K562 (cell line): ENCODE measurements at regions not wholly inside any gene's neighbourhood (a gene's known extent, or its start where the extent isn't known, plus 50 kb on each side); places are given as distances from the start of the nearest gene placed in this dataset.
A peak's percentile ranks its signal among the peaks of the same experiment; 100 is the strongest.

Experiments
- ATAC-seq: fragments of 200-7000 bp; cut with Tn5 transposase; 3 replicates; pipeline ENCODE4 v1.9.1; 2020; ENCODE audit warnings: moderate library complexity
- BruUV-seq: library from RNA; stranded (reverse); fragments of 400-500 nt; replicated peaks from 2 replicates; lab custom pipeline; 2021; lab: Mats Ljungman, UMichigan
- CTCF ChIA-PET: fragments of 300-600 bp; formaldehyde crosslinking; extraction: SDS; loops from one replicate; lab custom pipeline; 2021; ENCODE audit warnings: low intra/inter-chr PET ratio; lab: Yijun Ruan, JAX
- POLR2A ChIA-PET: fragments of 300-600, 350-650 bp; sonication (Branson Sonifier 250); formaldehyde crosslinking; extraction: SDS; loops from one replicate; lab custom pipeline; 2021; ENCODE audit warnings: antibody characterized with exemption, inconsistent platforms; lab: Yijun Ruan, JAX
- DNase-seq, 4 experiments: peaks; one replicate each; pipeline versions ENCODE4 v3.0.0 to v3.0.0-alpha.2; 2011 to 2018; ENCODE audit warnings: low spot score in 3 of 4, mixed read lengths in 3 of 4; ENCODE audit errors: extremely low read depth in 1 of 4
- FAIRE-seq: peaks from 2 replicates; lab custom pipeline; 2011; peaks lifted over from hg19 to GRCh38; lab: Jason Lieb, UNC
- H2AFZ ChIP-seq: 2 replicates; pipeline ENCODE4 v1.6.0; 2011; ENCODE audit warnings: low read depth, low read length, control low read depth, inconsistent platforms
- H3K27ac ChIP-seq: fragments of 200-600 bp; 3 replicates; pipeline ENCODE4 v1.8.0; 2011; ENCODE audit warnings: low read depth, mild to moderate bottlenecking, control low read depth, inconsistent platforms, low read length, moderate library complexity, mixed read lengths; ENCODE audit errors: extremely low read depth
- H3K27me3 ChIP-seq, 2 experiments: fragments of 300-600 bp in 1 of 2; 2 replicates in 1 of 2; 3 replicates in 1 of 2; pipeline versions ENCODE4 v1.6.0 to v1.8.0; 2011; ENCODE audit warnings: inconsistent platforms in 2 of 2, low read length in 2 of 2, mild to moderate bottlenecking in 1 of 2, mixed read lengths in 1 of 2, moderate library complexity in 1 of 2; ENCODE audit not compliant: control insufficient read depth in 2 of 2, insufficient read depth in 2 of 2
- H3K36me3 ChIP-seq: fragments of 300-600 bp; 3 replicates; pipeline ENCODE4 v1.8.0; 2011; ENCODE audit warnings: mild to moderate bottlenecking, low read length, inconsistent platforms; ENCODE audit not compliant: control insufficient read depth, insufficient read depth
- H3K4me1 ChIP-seq, 2 experiments: fragments of 200-600 bp in 1 of 2; replicated peaks in 1 of 2; 2 replicates in 1 of 2; 3 replicates in 1 of 2; pipeline versions ENCODE4 v1.5.1 to v1.8.0; 2011; ENCODE audit warnings: inconsistent platforms in 2 of 2, low read length in 2 of 2, mild to moderate bottlenecking in 1 of 2, mixed read lengths in 1 of 2, moderate library complexity in 1 of 2; ENCODE audit not compliant: control insufficient read depth in 2 of 2, insufficient read depth in 2 of 2
- H3K4me2 ChIP-seq: 2 replicates; pipeline ENCODE4 v1.6.1; 2011; ENCODE audit warnings: low read length, control low read depth, inconsistent platforms, mixed read lengths; ENCODE audit not compliant: insufficient read depth
- H3K4me3 ChIP-seq: fragments of 200-600 bp; sonication (generic), shearing (Covaris generic); 2 replicates; pipeline ENCODE4 v1.5.1; 2016; ENCODE audit warnings: control low read depth, inconsistent platforms
- H3K79me2 ChIP-seq: fragments of 200-600 bp; 3 replicates; pipeline ENCODE4 v1.8.0; 2011; ENCODE audit warnings: low read length, inconsistent platforms; ENCODE audit not compliant: control insufficient read depth, insufficient read depth
- H3K9ac ChIP-seq, 2 experiments: 2 replicates each; pipeline versions ENCODE4 v1.6.0 to v1.6.1; 2011; ENCODE audit warnings: low read depth in 2 of 2, low read length in 2 of 2, control low read depth in 1 of 2, inconsistent platforms in 1 of 2, mild to moderate bottlenecking in 1 of 2, mixed read lengths in 1 of 2; ENCODE audit not compliant: insufficient read depth in 1 of 2
- H3K9me1 ChIP-seq: one replicate; pipeline ENCODE4 v1.6.0; 2011; ENCODE audit warnings: inconsistent platforms, mild to moderate bottlenecking, low read length, moderate library complexity; ENCODE audit not compliant: control insufficient read depth, insufficient read depth
- H3K9me3 ChIP-seq: replicated peaks from 2 replicates; pipeline ENCODE4 v1.5.1; 2011; ENCODE audit warnings: low read depth, low read length, inconsistent platforms; ENCODE audit not compliant: control insufficient read depth, insufficient read depth
- H4K20me1 ChIP-seq: replicated peaks from 2 replicates; pipeline ENCODE4 v1.6.1; 2011; ENCODE audit warnings: low read length, inconsistent platforms, mixed read lengths; ENCODE audit not compliant: control insufficient read depth, insufficient read depth
- C11orf30 ChIP-seq: fragments of 450-650 bp; IDR thresholded peaks from 2 replicates; pipeline ENCODE4 v1.6.1; 2016; ENCODE audit warnings: low read depth, mild to moderate bottlenecking
- CEBPB ChIP-seq: fragments of 450-650 bp; IDR thresholded peaks from 2 replicates; pipeline ENCODE4 v1.6.1; 2016; ENCODE audit warnings: missing genetic modification characterization, missing compliant biosample characterization
- FOXK2 ChIP-seq, 2 experiments: fragments of 450-650 bp; IDR thresholded peaks in 1 of 2; conservative IDR thresholded peaks in 1 of 2; 2 replicates each; pipeline ENCODE4 v1.6.1; 2016; ENCODE audit warnings: low read depth in 2 of 2, mild to moderate bottlenecking in 1 of 2
- JUND ChIP-seq, 2 experiments: IDR thresholded peaks; 2 replicates in 1 of 2; 3 replicates in 1 of 2; pipeline ENCODE4 v1.6.1; 2011; ENCODE audit warnings: borderline replicate concordance in 2 of 2, low read depth in 2 of 2, low read length in 2 of 2, improper control_type of control experiment in 1 of 2, missing biosample characterization in 1 of 2, missing genetic modification characterization in 1 of 2, missing genetic modification reagents in 1 of 2
- SP1 ChIP-seq: sonication (generic); formaldehyde crosslinking; IDR thresholded peaks from 2 replicates; pipeline ENCODE4 v1.8.1; 2022; ENCODE audit warnings: mild to moderate bottlenecking, missing genetic modification reagents
- TBP ChIP-seq: optimal IDR thresholded peaks from 2 replicates; pipeline ENCODE3; 2011; ENCODE audit warnings: low read depth, low read length, improper control_type of control experiment
- TCF15 ChIP-seq: fragments of 250-450 bp; sonication (Bioruptor Pico); IDR thresholded peaks from 2 replicates; pipeline ENCODE4 v1.8.0; 2022; ENCODE audit warnings: moderate library complexity, mild to moderate bottlenecking, inconsistent platforms
- TCF3 ChIP-seq: sonication (generic); formaldehyde crosslinking; IDR thresholded peaks from 2 replicates; pipeline ENCODE4 v1.4.0; 2020; ENCODE audit warnings: mild to moderate bottlenecking, missing genetic modification reagents
- TRIM24 ChIP-seq, 2 experiments: fragments of 450-650 bp; IDR thresholded peaks; 2 replicates each; pipeline ENCODE4 v1.6.1; 2016
- ZFP36 ChIP-seq: fragments of 150-350 bp; IDR thresholded peaks from 2 replicates; pipeline ENCODE4 v1.6.1; 2018; ENCODE audit warnings: low read length, low read depth; ENCODE audit not compliant: partially characterized antibody
- ZNF280B ChIP-seq: fragments of 250-450 bp; sonication (Bioruptor Pico); IDR thresholded peaks from 2 replicates; pipeline ENCODE4 v1.5.1; 2021; ENCODE audit warnings: mild to moderate bottlenecking
- ZNF316 ChIP-seq: fragments of 450-650 bp; IDR thresholded peaks from 2 replicates; pipeline ENCODE4 v1.6.1; 2016
- ZNF384 ChIP-seq: IDR thresholded peaks from 2 replicates; pipeline ENCODE4 v1.6.1; 2012; ENCODE audit warnings: low read depth, low read length, improper control_type of control experiment
- WGBS: fragments of 100-300 bp; shearing (Covaris generic); methylation state at CpG from one replicate; pipeline ENCODE4 v1.1.6; 2016; ENCODE audit warnings: low coverage, mixed read lengths; ENCODE audit not compliant: insufficient coverage; ENCODE audit errors: missing lambda C conversion rate; 5-methylcytosine and 5-hydroxymethylcytosine counted together
- in situ Hi-C: fragments of 300-500 bp; cut with MboI; formaldehyde crosslinking; loops from 4 replicates; pipeline ENCODE4 v1.15.0; 2018; ENCODE audit warnings: inconsistent platforms, mixed read lengths
- intact Hi-C: fragments of 100-400 bp; cut with micrococcal nuclease; formaldehyde crosslinking; loops from 2 replicates; pipeline ENCODE4 v1.14.2; 2022
- TF ChIP-seq, protein P1 (sequence below): sonication (generic); formaldehyde crosslinking; IDR thresholded peaks from 2 replicates; pipeline ENCODE4 v1.8.0; 2022; ENCODE audit warnings: mild to moderate bottlenecking, low read depth, missing genetic modification reagents

GRCh38 chr12:23426328-23426727 lies 523.1 kb downstream of the SOX5 start:
- Histone ChIP-seq H3K36me3 (no peaks in the 10 kb centered on the region), H3K4me3 (no peak overlapping the region), H3K27ac (no peak overlapping the region), H3K27me3 (no peaks in the 10 kb centered on the region), H3K4me2 (no peak overlapping the region), H4K20me1 (no peaks in the 10 kb centered on the region), H3K9me1 (no peaks in the 10 kb centered on the region), H3K9me3 (no peaks in the 10 kb centered on the region), H3K79me2 (peaks cover 4% of the 10 kb centered on the region; the same call in 1 of the 3 replicates), H2AFZ (no peak overlapping the region), H3K4me1 (peaks cover 0 to 21% of the 10 kb centered on the region in 2 experiments; a peak in 4 of 5 replicates), H3K9ac (no peak overlapping the region)
- in situ Hi-C loops = no loop called here
- POLR2A ChIA-PET = interaction anchor here (2.7 kb wide), 1 partner anchor 10 kb away, joined by 6 read pairs; no protein-coding TSS in a partner anchor
- 63% methylated on average over 6 of the region's 6 CpGs for WGBS
- CTCF ChIA-PET = no interaction called here
- FAIRE-seq (no peak), DNase-seq (no peak), ATAC-seq (no peak)
- BruUV-seq = no TSS peak
- intact Hi-C loops = no loop called here
- TF ChIP-seq C11orf30 (peak; percentile 70), SP1 (CRISPR knock-in tag) (no peak), CEBPB (peak; percentile 30; the same call in 1 of the 2 replicates), ZNF316 (peak; percentile 85)
- TF ChIP-seq, protein P1, sequence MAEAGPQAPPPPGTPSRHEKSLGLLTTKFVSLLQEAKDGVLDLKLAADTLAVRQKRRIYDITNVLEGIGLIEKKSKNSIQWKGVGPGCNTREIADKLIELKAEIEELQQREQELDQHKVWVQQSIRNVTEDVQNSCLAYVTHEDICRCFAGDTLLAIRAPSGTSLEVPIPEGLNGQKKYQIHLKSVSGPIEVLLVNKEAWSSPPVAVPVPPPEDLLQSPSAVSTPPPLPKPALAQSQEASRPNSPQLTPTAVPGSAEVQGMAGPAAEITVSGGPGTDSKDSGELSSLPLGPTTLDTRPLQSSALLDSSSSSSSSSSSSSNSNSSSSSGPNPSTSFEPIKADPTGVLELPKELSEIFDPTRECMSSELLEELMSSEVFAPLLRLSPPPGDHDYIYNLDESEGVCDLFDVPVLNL = no peak

DNA sequence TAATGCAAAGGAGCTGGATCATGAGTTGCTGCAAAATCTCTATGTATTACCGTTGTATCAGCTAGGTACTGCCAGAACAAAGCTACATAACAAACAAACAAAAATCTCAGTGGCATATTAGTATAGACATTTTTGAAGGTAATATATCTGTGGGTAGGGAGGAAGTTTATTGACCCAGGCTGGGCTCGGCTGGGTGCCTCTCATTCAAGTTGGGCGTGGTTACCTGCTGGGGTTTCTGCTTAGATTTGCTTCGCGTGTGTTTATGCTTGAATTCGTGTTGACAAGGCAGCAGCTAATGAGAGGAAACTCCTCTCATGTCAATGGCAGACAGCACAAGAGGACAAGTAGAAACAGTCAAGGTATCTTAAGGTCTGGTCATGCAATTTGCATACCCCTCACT lies 520.7 kb downstream of the SOX5 start:
- ATAC-seq = no peak
- H3K79me2 ChIP-seq = no peaks in the 10 kb centered on the region
- peaks cover 0 to 5% of the 10 kb centered on the region in 2 experiments; a peak in 2 of 5 replicates for H3K4me1 ChIP-seq
- in situ Hi-C loops = no loop called here
- CTCF ChIA-PET = no interaction called here
- no peaks in the 10 kb centered on the region for H3K9me1 ChIP-seq
- no peak overlapping the region for H3K27ac ChIP-seq
- H3K36me3 ChIP-seq = no peaks in the 10 kb centered on the region; the same call in 2 of the 3 replicates
- no peak overlapping the region for H3K4me2 ChIP-seq
- no peak overlapping the region for H3K4me3 ChIP-seq
- POLR2A ChIA-PET = interaction anchor here (0.6 to 1.5 kb wide), 2 partner anchors 10 to 213 kb away, joined by 3 to 5 read pairs; no protein-coding TSS in a partner anchor
- no TSS peak for BruUV-seq
- no peaks in the 10 kb centered on the region for H3K9me3 ChIP-seq
- no peak for DNase-seq
- no peaks in the 10 kb centered on the region for H4K20me1 ChIP-seq
- no peak overlapping the region for H3K9ac ChIP-seq
- no peak overlapping the region for H2AFZ ChIP-seq
- no peak for FAIRE-seq
- intact Hi-C loops = no loop called here
- TF ChIP-seq SP1 (CRISPR knock-in tag) (no peak), ZFP36 (no peak), TCF15 (CRISPR knock-in tag) (no peak), JUND (IDR thresholded peaks at IDR 0.05; ENCODE audit: borderline replicate concordance, low read depth, low read length) (no peak), JUND (tag; IDR thresholded peaks at IDR 0.05; ENCODE audit: borderline replicate concordance, low read depth, low read length) (no peak), TCF3 (CRISPR knock-in tag) (no peak), TRIM24 (IDR thresholded peaks at IDR 0.05) (no peak), ZNF384 (no peak), ZNF280B (CRISPR knock-in tag) (no peak), TBP (no peak), FOXK2 (conservative IDR thresholded peaks at IDR 0.05 in 1 of 2, IDR thresholded peaks at IDR 0.05 in 1 of 2; ENCODE audit: low read depth in 2 of 2) (no peak)
- TF ChIP-seq, all 486 proteins: peak for 0
- no peaks in the 10 kb centered on the region for H3K27me3 ChIP-seq
- WGBS = 69% methylated on average over 6 of the region's 6 CpGs
